SK-N-DZ (cell line): ENCODE measurements at regions not wholly inside any gene's neighbourhood (a gene's known extent, or its start where the extent isn't known, plus 50 kb on each side); places are given as distances from the start of the nearest gene placed in this dataset.

Experiments used
- DNase-seq: peaks from one replicate; pipeline ENCODE4 v3.0.0-alpha.2; 2015; ENCODE audit warnings: low spot score

DNA sequence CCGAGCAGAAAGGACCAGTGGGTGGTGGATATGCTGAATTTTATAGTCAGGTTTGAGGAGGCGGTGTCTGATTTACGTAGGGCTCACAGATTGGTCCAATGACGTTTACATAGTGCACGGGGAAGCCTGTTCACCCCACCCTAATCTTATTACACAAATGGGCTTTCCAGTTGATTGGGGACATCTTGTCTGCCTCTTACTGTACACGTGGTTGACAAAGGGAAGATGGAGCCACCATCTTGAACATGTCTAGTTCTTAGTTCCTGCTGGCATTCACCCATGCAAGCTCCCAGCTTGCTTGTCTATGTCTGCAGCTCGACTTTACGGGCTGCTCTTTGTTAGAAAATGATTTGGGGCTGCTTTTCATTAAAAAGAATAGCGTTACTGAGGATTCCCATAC, 332.0 kb upstream of the SLCO3A1 start:
- DNase-seq, result no peak

GRCh38 chr15:91521996-91522395, 331.5 kb upstream of the SLCO3A1 start:
- no peak for DNase-seq

DNA sequence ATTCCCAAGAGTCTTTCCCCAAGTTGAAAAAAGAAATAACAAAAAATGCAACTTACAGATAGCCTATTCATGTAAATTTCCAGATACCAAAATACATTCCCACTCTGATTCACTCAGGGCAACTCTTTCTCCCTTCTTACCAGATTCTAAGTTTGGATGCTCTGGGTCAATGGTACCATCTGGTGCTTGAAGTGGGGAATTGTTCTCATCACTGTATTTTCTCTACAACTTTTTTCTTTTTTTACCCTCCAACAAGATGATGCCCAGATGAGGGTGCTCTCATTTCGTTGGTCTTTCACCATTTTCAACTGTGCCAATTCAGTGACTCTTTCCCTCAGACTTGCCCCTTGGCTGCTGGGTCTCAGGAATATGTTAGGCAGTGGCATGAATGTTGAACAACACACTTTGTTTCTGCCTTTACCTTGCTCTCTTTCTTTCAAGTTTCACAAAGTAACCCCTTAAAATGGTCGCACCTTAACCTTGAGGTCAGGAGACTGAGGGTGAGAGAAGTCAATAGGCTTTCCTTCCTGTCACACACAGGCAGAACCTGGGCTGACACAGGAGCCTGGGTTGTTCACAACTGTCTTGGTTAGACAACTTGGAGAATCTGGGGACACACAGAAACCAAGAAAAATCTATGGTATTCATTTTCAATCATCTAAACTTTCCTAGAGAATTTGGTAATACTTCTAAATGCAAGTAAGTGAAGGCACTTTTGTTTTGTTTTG, 330.7 kb upstream of the SLCO3A1 start:
- peak; percentile 28 for DNase-seq

DNA sequence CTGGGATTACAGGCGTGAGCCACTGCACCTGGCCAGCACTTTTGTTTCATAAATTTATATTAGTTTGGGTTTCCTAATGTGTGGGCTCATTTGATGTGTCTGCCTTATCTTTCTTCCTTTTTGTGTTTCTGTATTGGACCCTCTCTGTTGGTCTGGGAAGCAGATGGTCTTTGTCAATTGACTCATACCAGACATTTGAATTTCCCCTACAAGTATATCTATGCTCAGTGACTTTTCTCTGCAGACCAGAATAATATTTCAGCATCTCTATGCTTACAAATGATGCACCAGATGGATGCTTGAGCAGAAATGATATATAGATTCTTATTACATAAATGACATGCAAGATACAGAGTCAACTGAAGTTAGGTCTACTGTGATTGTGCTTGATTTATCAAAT, 329.9 kb upstream of the SLCO3A1 start:
- no peak for DNase-seq

DNA sequence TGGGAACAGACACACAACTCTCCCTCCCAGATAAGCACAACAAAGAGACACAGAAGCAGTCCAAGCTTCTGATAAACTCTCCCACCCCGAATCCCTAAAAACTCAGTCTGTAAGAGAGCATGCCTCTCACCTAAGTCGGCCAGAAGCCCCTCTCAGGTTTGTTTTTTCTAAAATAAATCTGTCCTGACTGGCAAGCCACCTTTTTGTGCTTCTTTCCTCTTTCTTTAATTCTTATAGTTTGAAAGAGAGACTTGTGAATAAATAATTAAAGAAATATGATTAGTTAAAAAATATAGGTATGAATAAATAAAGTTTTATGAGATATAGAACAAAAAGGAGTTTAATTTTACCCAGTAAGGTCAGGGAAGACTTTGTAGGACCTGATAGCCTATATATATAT, 329.0 kb upstream of the SLCO3A1 start:
- DNase-seq, result no peak

GRCh38 chr15:91525751-91526150, 327.8 kb upstream of the SLCO3A1 start:
- DNase-seq, result no peak

DNA sequence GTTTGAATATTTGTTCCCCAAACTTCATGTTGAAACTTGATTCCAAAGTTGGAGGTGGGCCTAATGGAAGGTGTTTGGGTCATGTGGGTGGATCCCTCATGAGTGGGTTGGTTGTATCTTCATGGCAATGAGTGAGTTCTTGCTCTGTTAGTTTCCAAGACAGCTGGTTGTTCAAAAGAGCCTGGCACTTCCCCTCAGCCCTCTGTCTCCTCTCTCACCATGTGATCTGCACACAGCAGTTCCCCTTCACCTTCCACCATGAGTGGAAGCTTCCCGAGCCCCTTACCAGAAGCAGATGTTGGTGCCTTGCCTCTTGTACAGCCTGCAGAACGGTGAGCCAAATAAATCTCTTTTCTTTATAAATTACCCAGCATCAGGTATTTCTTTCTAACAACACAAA, 327.1 kb upstream of the SLCO3A1 start:
- no peak for DNase-seq

GRCh38 chr15:91528801-91529200, 324.7 kb upstream of the SLCO3A1 start:
- no peak for DNase-seq

DNA sequence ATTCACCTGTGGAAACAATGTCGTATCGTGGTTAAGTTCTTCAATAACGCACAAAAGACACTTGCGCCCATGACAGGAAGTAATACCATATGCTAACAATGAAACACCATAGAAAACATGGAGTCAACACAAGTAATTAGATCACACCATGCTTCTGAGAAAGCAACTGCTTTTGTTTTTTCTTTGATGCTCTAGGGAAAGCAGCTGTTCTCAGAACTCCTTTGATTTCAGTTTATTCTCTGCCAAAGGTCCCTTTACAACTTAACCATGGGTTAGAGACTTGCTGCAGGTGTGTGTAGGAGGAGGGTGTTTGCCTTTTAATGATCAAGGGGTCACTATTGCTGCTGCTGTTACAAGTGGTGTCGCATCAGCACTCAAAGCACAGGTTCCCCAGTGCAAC, 324.0 kb upstream of the SLCO3A1 start:
- no peak for DNase-seq

DNA sequence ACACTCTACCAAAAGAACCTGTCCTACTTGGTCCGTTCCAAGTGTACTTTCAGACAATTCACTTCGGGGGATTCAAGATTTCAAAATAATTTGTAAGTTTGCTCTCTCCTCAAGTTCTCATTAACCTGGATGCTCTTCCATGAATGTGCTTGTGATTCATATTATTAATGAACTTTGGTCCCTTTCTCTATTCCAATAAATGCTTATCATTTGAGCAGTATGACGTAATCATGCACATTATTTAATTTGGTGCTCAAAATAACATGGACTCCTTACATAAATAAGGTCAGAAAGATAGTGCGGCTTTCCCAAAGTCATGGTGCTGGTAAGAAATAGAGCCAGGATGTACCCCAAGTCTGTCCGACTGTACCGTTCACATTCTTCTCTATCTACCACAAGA, 323.2 kb upstream of the SLCO3A1 start:
- DNase-seq, result no peak

DNA sequence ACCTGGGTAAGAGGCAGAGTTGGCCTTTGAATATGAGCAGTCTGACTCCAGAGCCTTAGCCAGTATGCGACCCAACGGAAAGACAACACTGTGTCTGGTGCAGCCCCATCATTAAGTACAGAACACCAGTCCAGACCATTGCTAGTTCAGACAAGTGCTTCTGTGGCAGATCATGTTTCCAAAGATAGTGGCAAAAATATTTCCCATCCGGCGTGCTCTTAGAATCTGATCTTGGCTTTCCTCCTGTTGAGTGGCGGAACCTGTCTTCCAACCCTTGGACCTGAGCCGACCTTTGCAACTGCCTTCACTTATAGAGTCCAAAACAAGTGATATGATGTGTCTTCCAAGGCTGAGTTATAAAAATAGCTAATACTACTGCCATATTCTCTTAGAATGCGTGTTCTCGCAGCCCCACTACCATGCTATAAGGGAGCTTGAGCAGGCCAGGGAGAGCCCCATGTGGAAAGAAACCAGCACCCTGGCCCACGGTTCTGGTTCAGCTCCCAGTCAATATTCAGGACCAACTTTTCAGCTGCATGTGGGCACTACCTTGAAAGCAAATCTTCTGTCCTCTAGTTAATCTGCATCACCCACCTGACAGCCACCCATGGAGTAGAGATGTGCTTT, 322.4 kb upstream of the SLCO3A1 start:
- no peak for DNase-seq

- DNase-seq, result no peak
Observed at GRCh38 chr15:91534235-91534634, 319.3 kb upstream of the SLCO3A1 start.

DNA sequence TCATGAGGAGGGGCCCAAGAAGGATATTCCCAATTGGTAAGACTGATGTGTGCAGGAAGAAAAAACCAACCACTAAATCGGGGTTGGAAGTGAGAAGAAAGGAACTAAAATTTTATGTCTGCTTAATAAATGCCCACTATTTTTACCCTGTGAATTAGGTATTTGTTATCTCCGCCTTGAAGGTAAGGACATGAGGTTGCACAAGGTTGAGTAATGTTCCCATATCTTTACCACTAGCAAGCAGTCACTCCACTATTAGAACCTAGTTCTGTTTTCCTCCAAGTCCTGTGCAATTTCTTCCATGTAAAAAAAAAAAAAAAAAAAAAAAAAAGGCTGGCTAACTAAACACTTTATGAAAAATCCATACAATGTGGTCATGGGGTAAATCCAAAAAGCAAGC, 318.5 kb upstream of the SLCO3A1 start:
- no peak for DNase-seq

- no peak for DNase-seq
Observed at GRCh38 chr15:91535856-91536500, 317.5 kb upstream of the SLCO3A1 start.

GRCh38 chr15:91537856-91538255, 315.7 kb upstream of the SLCO3A1 start:
- no peak for DNase-seq

GRCh38 chr15:91538782-91539181, 314.7 kb upstream of the SLCO3A1 start:
- no peak for DNase-seq

- no peak for DNase-seq
Observed at GRCh38 chr15:91541286-91541685, 312.2 kb upstream of the SLCO3A1 start.

DNA sequence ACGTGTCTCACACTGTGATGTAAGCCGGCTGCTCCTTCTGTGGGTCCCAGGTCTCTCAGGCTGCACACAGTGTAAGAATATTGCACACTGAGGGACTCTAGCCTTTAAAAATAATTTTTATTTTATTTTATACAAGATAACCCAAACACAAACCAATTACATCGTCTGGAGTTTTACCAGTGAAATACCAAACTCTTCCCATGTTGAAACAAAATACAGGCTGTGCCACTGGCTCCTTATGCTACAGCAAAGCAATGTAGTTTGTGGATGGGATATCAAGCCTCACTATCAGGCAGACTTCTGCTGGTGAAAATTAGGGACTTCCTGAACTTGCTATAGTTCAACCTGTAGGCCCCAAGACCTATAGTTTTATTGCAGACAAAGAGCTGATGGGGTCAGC, 311.3 kb upstream of the SLCO3A1 start:
- DNase-seq, result no peak

- no peak for DNase-seq
Observed at GRCh38 chr15:91547356-91547755, 306.2 kb upstream of the SLCO3A1 start.

GRCh38 chr15:91548549-91548948, 305.0 kb upstream of the SLCO3A1 start:
- no peak for DNase-seq

- DNase-seq, result no peak
Observed at GRCh38 chr15:91549581-91549980, 303.9 kb upstream of the SLCO3A1 start.

DNA sequence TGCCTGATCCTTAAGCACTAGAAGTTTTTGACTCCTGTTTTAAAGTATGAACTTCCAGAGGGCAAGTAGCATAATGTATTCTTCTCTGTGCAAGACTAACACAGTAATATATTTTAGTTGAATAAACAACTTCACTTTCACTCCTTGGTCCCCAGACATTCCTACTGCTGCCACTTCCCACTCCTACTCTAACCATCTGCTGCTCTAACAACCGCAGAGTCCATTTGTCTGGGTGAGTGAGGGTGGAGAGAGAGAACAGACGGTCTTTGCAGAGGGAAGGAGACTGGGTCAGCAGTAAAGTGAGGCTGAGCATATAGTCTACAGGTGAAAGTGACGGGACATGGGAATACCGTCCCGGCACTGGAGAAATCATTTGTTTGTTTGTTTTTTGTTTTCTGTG, 301.0 kb upstream of the SLCO3A1 start:
- no peak for DNase-seq

DNA sequence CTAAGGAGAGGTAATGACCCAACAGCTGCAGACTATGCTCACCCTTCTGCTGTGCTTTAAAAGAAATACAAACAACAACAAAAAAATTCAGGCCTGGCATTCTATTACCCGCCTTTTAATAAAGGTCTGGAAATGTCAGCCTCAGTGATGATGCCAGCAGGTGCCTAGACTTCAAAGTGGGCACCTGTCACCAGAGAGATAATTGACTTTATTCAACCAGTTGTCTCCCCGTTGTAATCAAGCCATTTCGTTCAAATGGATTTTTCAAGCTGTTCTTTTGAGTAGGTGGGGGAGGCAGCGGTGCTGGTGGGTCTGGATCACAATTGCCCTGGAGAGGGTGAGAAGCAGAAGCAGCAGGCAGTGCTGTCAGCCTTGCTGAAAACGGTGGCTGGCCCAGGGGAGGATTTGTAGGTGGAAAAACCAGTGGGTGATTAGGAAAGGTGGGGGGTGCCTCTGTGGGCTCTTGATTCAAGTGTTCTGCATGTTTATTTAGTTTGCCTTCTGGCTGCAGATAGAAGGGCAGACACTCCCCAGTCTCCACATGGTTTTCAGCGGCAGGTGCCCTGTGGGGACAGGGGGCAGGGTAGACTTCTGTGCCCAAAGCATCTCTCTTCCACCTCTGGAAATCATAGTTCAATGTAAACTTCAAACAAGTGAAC, 300.2 kb upstream of the SLCO3A1 start:
- DNase-seq, result no peak
